ENCODE measurements at regions not wholly inside any gene's neighbourhood (a gene's known extent, or its start where the extent isn't known, plus 50 kb on each side); places are given as distances from the start of the nearest gene placed in this dataset.

DNA sequence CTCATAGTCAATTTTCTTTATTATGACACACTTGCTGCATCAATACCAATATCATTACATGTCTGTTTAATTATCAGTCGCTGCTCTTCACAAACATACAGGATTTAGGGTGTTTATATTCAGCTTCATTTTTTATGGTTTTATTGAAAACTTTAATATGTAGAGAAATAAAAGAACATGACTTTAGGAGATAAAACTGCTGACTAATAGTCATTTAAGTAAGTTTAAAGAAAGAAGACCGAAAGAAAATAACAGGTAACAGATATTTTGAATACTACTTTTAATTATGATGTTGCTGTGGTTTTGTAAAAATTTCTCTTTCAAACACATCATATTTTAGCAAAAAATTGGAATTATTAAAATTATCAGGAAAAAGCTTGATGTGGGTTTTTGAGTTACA, 685.1 kb upstream of the BRINP3 start:
- no peak for DNase-seq

- no peak for DNase-seq
Observed at GRCh38 chr1:191163621-191164020, 686.0 kb upstream of the BRINP3 start.

- DNase-seq: no peak
Observed at GRCh38 chr1:191174298-191174697, 696.6 kb upstream of the BRINP3 start.

DNA sequence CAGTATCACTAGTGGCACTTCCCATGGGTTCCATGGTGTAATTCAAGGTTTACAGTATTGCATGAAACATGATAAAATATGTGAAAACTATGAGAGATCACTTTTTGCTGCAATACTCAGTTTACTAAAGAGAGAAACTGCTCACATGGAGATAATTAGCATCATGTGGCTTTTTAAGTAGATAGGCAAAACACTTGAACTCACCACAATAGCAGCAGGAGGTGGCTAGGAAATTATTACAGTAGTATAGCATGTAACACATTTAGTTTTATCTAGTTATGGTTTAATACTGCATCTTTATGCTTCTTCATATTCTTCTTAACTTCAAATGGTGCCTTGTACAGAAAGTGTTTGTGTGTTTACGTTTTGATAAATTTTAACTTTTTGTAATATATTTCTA, 698.5 kb upstream of the BRINP3 start:
- DNase-seq: no peak

GRCh38 chr1:191206513-191207207, 729.0 kb upstream of the BRINP3 start:
- DNase-seq: peak; percentile 8

DNA sequence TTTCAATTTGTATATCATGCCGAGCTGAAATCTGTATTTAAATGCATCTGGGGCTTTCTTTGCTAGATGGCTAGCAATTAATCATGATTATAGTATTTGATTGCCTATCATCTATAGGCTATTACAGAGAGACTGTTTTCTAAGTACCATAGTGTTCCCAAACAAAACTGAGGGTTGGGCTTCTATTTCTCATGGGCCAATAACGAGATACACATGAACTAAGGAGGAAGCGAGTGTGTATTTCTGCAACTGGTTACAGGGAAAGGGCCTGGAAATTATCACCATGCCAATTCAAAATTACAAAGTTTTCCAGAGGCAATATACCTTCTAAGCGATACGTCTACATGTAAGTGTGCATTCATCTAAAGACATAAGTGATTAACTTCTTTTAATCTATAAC, 744.5 kb upstream of the BRINP3 start:
- DNase-seq: no peak

DNA sequence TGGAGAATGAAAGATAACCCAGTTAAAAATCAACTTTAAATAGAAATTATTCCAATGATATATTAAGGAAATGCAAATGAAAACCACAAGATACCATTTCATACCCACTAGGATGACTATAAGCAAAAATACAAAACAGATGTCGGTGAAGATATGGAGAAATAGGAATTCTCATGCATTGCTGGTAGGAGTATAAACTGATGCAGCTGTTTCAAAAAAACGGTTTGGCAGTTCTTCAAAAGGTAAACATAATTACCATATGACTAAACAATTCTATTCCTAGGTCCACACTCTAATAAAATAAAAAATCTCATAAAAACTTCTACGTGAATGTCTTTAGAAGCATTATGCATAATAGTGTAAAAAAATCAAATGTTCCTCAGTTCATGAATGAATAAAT, 763.3 kb upstream of the BRINP3 start:
- DNase-seq: peak; percentile 87

DNA sequence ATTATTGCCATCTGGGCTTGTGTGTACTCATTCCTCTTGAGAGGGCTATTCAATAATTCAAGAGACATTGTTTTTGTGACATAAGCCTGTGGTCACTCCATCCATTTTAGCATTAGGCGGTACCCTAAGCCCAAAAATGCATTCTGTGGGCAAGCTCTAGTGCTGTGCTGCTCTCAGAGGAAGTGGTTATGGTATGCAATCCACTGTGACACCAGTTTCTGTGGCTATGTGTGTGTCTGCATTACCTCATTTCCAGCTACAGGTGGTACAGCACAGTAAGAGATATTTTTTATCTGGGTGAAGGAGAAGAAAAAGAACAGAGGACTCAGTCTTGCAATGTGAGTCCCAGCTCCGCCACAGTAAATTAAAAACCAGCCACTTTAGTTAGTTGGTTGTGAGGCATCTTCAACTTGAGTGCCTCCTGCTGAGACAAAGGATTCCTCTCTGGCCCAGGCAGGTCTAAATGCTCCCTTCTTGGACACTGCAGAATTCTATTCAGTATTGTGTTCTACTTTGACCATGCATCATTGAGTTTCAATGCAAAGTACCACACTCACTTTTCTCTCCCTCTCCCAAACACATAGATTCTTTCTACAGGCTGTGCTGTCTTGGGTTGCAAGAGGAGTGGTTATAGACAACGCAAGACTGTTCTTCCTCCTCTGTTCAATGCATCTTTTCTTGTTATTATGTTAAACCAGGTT, 777.8 kb upstream of the BRINP3 start:
- DNase-seq: no peak

GRCh38 chr1:191256917-191257316, 779.3 kb upstream of the BRINP3 start:
- DNase-seq: no peak

- DNase-seq: no peak
Observed at GRCh38 chr1:191260056-191260455, 782.4 kb upstream of the BRINP3 start.

GRCh38 chr1:191261111-191261510, 783.4 kb upstream of the BRINP3 start:
- DNase-seq: no peak

DNA sequence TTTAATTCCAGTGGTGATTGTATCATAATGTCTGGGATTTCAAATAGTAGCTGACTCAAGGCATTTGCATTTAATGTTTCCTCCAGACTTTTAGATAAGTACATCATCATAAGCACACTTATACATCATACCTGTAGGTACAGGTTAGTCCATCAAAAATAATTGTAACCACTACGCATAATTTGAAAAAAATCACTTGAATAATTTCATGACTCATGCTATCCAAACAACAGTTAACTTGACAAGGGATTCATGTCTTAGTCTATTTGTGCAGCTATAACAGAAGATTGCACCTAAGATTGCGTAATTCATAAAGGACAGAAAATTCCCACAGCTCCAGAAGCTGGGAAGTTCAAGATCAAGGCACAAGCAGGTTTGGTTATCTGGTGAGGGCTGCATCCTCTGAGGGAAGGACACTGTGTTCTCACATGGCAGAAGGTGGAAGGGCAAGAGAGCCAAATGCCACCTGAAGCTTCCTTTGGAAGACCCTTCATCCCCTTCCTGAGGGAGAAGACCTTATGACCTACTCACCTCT, 801.7 kb upstream of the BRINP3 start:
- DNase-seq: no peak

DNA sequence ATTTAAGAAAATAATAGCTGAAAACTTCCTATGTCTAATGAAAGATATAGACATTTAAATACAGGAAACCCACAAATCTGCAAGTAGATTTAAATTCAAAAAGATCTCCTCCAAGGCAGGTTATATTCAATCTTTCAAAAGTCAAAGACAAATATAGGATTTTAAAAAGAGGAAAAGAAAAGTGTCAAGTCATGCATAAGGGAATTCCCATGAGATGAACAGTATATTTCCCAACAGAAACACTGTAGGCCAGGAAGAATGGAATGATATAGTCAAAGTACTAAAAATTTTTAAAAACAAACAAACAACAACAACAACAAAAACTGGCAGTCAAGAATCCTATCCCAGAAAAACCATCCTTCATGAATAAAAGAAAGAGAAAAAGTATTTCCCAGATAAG, 806.5 kb upstream of the BRINP3 start:
- DNase-seq: no peak

DNA sequence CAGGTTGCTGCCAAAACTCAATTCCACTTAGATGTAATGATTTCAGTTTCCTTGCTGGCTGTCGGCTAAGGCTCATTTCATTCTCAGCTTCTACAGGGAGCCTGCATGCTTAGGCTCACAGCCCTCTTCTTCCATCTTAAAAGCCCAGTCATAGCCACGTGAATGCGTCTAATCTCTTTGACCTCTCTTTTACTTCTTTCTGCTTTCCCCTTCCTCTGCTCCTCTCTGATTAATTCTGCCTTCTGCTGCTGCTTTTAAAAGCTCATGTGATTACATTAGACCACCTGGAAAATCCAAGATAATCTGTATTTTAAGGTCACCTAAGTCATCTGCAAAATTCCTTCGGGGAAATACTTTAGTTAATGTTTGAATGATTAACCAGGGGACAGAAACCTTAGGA, 812.8 kb upstream of the BRINP3 start:
- DNase-seq: no peak

- no peak for DNase-seq
Observed at GRCh38 chr1:191305370-191305769, 827.7 kb upstream of the BRINP3 start.

GRCh38 chr1:191306916-191307315, 829.3 kb upstream of the BRINP3 start:
- DNase-seq: no peak

DNA sequence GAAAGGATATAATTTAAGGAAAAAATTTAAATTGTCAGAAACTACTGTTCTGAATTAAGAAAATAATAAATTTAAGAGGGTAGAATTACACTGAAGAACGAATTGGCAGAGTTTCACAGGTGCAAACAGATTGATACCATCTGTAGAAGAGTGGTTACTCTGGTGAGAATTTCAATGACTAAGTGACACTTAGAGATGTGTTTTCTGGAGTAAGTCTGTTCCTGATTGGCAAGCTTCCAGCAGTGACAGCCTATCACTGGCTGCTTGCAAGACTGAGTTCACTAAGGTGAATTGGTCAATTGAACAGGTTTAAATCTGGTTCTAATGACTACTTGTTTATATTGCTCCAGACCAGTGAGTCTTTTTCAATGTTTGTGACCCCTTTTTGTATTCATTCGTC, 838.2 kb upstream of the RGS18 start:
- DNase-seq: peak; percentile 29

DNA sequence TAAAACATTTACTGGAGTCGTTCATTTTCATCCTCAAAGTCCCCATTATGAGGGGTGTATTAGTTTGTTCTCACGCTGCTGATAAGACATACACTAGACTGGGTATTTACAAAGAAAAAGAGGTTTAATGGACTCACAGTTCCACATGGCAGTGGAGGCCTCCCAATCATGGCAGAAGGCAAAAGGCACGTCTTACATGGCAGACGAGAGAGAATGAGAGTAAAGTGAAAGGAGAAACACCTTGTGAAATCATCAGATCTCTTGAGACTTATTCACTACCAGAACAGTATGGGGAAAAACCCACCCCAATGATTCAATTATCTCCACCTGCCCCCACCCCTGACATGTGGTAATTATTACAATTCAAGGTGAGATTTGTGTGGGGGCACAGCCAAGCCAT, 830.4 kb upstream of the RGS18 start:
- no peak for DNase-seq

DNA sequence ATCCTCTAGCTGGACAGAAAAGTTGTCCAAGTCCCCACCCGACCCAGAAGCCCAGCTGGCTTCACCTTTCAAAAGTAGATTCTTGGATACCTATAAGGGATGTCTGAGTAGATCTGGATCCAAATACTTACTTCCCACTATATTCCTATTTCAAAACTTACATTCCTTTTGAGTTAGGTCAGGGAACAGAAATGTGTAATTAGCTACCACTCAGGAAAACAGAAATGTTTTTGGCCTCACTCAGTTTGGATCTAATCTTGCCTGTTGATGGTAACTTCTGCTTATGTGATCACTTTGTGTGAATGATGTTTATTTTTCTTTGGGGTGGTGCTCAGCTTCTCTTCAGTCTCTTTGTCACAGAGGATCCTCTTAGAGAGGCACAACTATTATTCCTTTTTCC, 814.4 kb upstream of the RGS18 start:
- DNase-seq: peak; percentile 76

DNA sequence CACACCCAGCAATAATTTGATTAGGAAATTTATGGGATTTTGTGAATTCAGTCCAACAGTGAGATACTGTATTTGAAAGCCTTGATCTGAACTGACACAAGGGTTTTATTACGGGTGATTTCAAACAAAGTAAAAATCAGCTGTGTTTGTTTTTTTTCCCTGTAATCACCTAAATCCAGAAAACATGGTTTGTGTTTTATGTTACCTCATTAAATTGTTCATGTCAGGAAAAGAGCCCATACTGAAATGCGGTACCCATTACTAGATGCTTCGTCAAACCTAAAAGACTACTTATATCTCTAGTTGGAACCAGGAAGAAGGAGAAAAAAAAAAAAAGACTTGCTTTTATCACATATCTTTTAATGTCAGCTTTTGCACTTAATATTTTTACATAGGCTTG, 811.9 kb upstream of the RGS18 start:
- no peak for DNase-seq

GRCh38 chr1:191348328-191348727, 809.9 kb upstream of the RGS18 start:
- no peak for DNase-seq

GRCh38 chr1:191350938-191351337, 807.3 kb upstream of the RGS18 start:
- DNase-seq: no peak

DNA sequence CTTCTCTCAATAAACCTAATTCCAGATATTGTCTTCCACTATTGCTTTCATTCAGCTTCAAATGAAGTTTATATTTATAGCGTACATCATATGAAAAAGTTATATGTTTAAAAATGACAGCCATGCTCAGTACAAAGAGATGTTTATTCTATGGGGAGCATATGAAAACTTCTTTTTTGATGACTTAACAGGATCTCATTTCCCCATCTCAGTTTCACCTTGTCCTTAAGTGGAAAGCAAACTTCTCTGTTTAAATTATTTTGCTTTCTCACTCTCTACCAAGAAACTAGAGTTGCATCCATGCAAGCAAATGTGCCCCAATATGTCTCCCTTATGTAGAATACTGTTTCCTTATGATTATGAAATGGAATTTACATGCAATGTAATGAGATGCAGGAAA, 799.5 kb upstream of the RGS18 start:
- no peak for DNase-seq

DNA sequence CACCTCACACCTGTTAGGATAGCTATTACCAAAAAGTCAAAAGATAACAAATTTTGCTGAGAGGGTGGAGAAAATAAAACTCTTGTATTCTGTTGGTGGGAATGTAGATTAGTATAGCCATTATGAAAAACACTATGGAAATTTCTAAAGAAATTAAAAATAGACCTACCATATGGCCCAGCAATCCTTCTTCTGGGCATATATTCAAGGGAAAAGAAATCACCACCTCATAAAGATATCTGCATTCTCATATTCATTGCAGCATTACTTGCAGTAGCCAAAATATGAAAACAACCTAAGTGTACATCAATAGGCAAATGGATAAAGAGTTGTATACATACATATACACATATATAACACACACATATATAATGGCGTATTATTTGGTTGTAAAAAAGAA, 791.6 kb upstream of the RGS18 start:
- no peak for DNase-seq
